HG02943 (cell line): ENCODE measurements at regions not wholly inside any gene's neighbourhood (a gene's known extent, or its start where the extent isn't known, plus 50 kb on each side); places are given as distances from the start of the nearest gene placed in this dataset.
"Not testable (repeated sequence)": the region's sequence is repeated elsewhere in the genome, so short reads cannot be mapped to it uniquely, and the experiment has no call there.

ENCODE experiments used
- ATAC-seq: cut with Tn5 transposase; IDR thresholded peaks from one replicate; pipeline ENCODE4 v1.9.1; 2021; ENCODE audit warnings: mild to moderate bottlenecking, low read depth, moderate library complexity; ENCODE audit not compliant: unreplicated experiment

DNA sequence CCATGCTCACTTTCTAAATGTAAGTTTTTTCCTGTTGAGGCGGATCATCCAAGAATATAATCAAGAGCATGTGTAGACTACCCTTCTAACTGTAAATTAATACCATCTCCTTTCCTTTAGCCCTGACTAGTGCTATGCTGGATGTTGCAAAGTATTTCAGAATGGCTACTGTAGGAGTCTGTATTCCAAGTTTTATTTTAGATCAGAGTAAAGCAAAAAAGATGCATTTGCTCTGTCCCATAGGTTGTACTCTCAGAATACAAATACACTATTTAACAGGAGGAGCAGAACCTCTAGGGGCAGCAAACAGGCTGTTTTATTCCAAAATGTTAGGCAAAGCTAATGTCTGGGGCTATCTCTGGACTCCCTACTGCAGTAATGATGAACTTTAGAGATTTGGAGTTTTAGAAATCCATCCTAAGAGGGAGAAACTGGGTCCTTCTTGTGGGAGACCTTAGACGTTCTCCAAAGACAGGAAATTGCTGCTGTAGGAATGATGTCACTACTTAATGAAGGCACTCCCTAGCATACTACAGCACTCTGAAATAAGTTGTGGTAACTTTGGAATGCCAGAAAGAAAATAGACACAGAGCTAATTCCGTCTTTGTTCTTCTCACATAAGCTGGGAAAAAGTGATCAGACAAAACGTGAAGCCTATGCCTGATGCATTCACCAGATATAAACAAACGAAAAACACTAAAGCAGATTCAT is 392.4 kb upstream of the HS3ST5 start:
- ATAC-seq: no peak

DNA sequence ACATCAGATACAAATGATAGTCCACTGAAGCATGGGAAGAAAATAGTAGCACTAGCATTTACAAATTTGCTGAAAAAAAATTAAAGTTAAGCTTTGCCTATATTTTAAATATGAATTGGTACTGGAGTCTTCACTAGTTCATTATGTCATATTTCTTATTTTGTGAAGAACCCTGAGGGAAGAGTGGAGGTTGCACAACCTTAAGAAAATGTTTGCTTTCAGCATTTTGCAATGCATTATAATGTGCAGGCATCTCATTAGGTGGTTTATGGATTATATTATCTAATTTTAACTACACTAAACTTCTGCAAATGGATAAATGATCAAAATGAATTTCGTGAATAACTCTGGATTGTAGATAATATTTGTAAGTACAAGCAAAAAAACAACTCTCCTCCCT is 390.8 kb upstream of the HS3ST5 start:
- no peak for ATAC-seq

DNA sequence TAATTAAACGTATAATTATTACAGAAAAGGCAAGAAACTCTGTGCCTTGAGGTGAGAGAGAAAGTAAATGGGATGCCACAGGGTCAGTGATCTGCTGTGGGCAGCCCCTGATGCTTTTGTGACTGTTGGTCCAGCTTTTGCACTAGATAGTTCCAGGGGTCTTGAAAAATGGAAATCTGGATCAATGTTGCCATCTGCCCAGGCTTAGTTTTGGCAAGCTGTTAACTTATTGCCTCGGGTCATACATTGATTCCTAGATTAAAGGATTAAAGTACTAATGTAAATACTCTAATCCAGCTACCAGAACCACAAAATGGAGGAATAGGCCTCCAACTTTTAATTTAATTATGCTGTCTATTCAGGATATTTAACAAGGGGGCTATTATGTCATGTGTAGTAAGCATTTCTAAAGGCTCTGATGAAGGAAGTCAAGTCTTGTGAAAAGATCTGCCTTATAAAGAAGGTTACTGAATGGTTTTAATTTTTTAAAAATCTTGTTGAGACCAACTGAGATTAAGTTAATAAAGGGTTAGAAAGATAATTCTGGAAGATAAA is 376.0 kb upstream of the HS3ST5 start:
- no peak for ATAC-seq

DNA sequence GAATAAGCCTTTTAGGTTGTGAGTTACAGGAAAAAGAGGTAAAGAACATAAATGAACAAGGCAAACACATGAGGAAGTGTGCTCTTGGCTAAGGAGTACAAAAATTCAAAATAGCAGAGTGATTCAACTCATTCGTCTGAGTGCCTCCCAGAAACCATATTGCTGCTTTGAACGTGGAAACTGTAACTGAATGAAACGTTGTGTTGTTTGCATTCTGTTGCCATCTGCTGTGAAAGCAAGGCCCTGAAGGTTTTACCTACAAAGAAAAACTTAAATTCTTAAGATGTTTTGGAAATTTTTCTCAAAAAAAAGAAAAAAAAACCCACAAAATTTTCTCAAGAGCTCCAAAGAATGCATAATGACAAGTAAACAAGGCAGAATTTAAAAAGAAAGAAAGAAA is 375.4 kb upstream of the HS3ST5 start:
- ATAC-seq: no peak

DNA sequence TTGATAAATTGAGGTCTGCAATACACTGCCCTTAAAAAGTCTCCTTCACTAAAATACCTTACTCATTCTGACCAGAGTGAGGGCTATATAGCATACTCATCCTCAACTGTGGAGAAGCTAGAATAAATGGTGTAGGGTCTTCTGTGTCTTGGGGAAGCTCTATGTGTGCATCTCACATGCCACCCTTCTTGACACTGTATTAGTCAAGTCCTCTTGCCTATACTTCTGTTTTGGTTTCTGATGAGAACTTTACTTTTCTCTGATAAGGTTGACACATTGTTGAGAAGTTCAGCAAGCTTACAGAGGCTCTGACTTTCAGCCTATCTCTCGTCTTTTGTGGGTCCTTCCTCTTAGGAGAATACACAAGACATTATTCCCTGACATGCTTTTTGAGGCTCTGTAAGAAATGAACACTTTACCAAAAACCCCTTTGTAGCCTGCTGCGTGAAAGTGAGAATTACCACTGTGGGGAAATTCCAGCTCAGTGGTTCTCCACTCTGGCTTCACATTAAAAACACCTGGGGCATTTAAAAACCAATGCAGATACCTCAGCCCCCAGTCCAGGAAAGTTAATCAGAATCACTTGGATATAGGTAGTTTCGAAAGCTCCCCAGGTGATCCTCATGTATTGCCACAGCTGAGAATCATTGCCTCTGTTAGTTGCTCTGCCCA is 372.1 kb upstream of the HS3ST5 start:
- peak; percentile 52 for ATAC-seq

DNA sequence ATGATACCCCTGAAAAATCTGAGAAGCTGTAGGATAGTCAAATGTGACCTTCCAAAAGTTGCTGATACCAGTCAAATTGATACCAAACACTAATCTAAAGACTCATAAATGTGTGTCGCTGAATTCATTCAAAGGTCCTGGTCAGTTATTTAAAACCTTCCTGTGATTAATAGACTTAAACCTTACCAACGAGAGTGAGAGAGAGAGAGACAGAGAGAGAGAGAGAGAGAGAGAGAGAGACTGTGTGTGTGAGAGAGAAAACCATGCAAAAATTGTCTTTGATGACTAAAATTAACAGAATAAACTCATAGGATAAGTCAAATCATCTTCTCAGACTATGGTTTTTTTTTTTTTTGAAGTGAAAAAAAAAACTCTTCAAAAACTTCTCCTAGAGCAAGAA is 370.9 kb upstream of the HS3ST5 start:
- no peak for ATAC-seq

DNA sequence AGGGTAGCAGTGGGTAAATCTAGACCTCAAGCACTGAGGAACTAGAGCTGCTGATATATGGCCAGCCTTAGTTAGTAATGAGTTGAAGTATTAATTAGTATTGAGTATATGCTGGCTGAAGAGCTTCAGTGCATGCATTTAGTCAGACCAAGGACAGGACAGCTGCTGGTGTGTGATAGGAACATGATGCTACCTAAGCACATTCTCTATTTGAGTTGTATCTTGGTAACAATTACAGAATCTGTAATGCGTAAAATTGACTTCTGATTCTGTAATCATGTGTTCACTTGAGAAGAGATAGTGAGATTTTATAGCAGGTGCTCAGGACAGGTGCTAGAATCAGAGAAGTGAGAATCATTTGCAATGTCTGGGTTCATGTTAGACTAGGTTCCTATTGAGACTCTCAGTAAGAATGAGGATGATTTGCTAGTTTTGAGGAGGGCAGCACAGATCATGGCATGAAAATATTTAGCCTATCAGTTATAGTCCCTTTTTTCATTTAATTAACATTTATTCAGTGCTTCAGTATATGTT is 369.4 kb upstream of the HS3ST5 start:
- ATAC-seq: no peak

DNA sequence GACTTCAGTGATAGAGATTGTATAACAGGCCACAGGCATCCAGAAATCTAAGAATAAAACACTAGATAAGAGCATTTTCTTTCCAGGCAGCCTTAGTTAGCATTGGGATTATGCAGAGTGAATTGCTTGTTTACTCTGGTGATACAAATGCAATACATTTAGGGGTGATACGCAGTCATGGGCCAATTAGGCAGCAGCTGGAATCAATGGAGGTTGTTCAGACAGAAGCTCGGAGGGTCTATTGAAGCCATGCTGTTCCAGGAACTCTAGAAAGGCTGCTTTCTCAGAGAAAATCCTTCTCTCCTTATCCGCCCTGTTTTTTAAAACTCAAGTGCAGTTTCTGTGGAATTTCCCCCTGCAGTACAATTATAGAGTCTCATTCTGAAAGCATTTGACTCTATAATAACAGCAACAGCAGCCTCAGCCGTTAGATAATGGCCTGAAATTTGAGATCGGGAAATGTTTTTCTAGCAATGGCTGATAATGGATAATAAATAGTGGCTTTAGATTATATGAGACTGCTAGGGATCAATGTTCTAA is 364.3 kb upstream of the HS3ST5 start:
- ATAC-seq: no peak

DNA sequence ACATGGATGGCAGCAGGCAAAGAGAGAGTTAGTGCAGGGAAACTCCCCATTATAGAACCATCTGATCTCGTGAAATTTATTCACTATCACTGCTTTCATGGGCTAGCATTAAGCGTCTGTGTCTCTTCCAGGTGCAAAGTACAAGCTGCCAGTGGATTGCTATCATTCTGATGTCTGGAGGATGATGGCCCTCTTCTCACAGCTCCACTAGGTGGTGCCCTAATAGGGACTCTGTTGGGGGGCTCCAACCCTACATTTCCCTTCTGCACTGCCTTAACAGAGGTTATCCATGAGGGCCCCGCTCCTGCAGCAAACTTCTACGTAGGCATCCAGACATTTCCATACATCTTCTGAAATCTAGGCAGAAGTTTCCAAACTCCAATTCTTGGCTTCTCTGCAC is 347.8 kb upstream of the HS3ST5 start:
- ATAC-seq: no peak

DNA sequence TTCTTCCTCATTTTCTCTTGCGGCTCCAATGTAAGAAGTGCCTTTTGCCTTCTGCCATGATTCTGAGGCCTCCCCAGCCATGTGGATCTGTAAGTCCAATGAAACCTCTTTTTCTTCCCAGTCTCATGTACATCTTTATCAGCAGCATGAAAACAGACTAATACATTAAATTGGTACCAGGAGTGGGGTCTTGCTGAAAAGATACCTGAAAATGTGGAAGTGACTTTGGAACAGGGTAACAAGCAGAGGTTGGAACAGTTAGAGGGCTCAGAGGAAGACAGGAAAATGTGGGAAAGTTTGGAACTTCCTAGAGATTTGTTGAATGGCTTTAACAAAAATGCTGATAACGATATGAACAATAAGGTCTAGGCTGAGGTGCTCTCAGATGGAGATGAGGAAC is 316.7 kb upstream of the HS3ST5 start:
- ATAC-seq: no peak

DNA sequence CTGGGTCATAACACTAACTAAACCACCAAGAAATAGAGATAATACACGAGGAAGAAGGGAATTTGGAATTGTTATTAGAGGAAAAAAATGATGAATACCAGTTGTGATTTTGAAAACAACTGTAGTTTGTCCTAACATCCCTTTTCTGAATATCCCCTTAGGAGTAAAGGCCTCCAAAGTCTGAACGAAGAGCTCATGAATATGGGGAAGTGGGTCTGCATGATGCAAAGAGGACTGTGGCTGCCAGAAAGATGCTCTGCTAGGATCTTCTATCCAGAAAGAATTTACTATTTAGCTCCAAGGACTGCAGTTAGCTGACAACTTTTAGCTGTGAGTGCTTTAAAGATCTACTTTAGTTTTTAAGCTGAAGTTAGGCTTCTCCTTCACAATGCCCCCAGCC is 308.8 kb upstream of the HS3ST5 start:
- ATAC-seq: no peak

DNA sequence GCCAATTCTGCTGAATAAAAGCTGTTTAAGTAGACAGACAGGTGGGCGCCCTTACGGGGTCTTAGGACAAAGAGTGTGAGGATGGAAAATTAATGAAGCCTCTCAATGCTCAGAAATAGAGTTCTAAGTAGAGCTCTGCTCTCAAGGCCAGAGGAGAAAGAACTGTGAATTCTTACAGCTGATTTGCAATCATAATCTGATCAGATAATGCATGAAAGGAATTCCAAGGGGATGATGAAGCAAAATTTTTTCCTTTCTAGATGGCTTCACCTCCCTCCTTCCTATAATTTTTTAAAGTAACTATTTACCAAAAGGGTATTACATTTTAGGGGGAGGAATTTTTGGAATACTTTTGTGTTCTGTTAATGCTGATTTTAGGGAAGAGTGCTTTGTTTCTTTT is 308.1 kb upstream of the HS3ST5 start:
- no peak for ATAC-seq

DNA sequence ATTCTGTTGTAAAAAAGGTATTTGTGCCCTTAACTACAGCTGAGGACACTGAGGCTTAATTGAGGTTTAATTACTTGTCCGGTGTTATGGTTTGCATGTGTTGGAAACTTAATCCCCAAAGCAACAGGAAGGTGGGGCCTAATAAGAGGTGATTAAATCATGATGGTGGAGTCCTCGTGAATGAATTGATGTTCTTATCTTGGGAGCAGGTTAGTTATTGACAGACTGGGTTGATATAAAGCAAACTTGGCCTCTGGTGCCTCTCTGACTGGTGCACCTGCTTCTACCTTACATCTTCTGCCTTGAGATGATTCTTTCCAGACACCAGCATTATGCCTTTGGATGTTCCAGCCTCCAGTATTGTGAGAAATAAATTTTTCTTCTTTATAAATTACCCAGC is 306.5 kb upstream of the HS3ST5 start:
- ATAC-seq: no peak

DNA sequence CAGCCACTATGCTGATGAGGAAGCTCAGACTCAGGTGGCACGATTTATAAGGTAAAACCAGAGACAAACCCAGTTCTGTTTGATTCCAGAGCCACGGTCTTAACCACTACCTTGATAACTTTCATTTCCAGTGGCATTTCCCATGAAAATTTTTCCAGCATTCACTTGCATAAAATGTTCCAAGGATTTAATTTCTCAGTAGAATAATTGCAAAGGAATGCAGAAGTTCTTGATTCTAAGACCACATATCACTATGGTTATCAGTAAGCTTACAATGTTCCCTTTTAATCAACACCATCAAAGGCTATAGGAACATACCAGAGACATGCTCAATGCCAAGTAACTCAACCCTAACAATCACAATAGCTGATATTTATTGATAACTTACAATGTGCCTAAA is 306.0 kb upstream of the HS3ST5 start:
- no peak for ATAC-seq

DNA sequence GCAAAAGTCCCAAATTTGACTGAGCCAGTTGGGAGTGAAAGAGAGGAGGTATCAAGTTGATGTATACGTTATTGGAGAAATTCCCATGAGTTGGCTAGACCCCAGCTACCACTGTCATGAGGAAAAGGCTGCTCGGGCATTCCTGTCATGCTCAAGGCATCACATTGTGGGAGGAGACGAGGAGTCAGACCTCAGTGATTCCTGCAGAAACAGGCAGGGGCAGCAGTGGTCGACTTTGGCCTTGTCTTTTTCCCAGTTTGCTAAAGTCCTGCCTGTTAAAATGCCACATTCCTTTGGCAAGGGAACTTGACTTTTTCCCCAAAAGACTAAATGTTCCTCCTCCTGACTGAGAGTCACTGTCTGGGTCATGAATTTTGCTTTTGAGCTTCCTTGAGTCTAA is 295.5 kb upstream of the HS3ST5 start:
- no peak for ATAC-seq

DNA sequence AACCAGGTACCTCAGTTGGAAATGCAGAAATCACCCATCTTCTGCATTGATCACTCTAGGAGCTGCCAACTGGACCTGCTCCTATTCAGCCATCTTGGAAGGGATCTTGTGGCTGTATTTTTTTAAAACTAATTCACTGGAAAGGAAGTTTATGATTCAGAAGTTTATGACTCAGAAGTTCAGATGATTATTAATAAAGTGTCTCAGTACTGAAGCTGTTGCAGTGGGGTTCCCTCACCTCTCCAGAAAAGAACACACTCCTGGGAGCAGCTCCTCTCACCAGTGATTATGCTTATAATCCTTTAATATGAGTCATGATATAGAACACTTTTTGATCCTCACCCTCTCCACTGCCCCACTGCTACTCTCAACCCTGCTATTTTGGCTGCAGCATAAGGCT is 291.2 kb upstream of the HS3ST5 start:
- no peak for ATAC-seq

DNA sequence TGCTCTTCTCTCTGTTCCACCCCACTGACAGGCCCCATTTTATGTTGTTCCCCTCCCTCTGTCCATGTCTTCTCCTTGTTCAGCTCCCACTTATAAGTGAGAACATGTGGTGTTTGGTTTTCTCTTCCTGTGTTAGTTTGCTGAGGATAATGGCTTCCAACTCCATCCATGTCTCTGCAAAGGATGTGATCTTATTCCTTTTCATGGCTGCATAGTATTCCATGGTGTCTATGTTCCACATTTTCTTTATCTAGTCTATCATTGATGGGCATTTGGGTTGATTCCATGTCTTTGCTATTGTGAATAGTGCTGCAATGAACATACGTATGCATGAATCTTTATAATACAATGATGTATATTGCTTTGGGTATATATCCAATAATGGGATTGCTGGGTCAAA is 283.4 kb upstream of the HS3ST5 start:
- not testable (repeated sequence) for ATAC-seq

DNA sequence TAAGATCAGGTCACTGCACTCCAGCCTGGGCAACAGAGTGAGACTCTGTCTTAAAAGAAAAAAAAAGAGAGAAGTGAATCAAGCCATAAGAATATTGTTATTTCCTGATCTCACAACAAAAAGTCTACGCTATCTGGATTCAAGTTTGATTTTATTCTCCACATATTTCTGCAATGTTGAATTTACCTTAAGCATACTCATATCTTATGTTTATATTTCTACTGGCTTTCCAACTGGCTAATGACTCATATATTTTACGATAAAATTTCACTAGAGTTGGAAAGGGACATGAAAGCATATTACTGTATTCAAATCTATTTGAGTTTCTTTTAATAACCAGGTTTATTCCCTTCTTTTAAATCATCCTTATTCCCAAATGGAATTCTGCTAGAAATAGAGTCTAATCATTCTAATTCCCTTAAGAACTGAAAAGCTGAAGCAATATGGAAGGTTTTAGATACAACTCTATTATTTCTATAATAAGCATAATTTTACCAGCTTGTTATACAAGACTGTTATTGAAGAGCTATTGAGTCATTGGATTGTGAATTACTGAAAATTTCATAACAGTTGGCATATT is 276.9 kb upstream of the HS3ST5 start:
- no peak for ATAC-seq

DNA sequence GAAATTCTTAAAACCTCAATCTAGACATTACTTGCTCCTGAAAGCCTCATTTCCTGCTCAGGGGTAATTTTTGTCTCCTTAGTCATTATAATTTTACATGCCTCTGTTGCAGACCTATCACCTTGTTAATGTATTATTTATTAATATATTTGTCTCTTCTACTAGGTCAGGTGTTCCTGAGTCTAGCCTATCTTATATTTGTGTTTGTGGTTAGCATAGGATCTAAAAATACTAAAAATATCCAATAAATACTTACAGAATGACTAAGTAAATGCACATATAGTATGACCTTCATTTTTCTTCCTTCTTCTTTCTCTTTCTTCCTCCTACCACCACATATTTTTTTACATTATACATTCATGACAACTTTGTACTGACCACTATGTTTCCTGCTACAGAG is 268.9 kb upstream of the HS3ST5 start:
- no peak for ATAC-seq

DNA sequence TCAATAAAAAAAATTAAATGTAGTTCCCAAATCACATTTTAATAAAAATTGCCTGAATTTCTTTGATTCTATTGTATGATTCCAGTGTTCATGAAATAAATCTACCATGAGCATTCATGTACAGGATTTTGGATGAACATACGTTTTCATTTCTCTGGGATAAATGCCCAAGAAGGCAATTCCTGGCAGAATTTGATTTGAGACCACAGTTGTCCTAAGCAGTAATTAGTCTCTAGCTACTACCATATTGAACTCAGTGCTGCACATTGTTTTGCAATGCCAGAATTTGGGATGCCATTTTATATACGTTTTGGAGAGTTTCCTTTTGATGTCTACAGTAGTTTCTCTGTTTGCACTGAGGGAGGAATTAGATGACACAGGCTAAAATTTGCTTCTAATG is 265.3 kb upstream of the HS3ST5 start:
- ATAC-seq: no peak

DNA sequence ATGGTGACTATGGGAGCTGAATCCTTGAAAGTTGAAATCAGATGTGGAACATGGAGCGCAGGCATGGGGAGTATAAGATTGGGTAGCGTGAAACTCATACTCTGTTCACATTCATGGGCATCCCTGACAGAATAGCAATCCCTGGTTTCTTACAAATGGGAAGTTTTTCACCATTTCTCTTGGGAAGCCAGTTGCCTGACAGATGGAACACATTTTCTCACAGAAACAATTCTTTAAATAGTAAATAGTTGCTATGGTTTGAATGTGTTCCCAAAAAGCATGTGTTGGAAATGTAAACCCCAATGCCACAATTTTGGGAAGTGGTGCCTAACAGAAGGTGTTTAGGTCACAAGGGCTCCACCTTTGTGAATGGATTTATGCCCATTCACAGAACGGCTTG is 262.8 kb upstream of the HS3ST5 start:
- no peak for ATAC-seq
